ENCODE measurements at regions not wholly inside any gene's neighbourhood (a gene's known extent, or its start where the extent isn't known, plus 50 kb on each side); places are given as distances from the start of the nearest gene placed in this dataset.

DNA sequence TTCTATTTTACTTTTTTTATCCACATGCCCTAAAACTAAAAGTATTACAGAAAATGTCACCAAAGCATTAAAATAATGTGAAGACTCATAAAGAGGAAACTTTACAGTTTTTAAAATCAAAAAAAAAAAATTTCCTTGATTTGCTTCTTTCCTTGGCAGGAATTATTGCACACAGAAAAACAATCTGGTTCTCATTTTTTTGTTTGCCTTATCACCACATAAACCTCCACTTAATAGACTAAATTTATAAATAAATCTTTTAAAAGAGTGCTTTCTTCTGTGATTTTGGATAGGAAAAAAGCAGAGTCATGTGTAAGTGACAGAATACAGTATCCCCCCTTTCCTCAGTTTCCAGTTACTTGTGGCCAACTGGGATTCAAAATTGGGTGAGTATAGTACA is 695.1 kb upstream of the CITED2 start:
- intact Hi-C loops (cut with micrococcal nuclease) (no loop called here), in situ Hi-C loops (cut with MboI) (no loop called here)
- ChIA-PET CTCF (ENCODE audit: low intra/inter-chr PET ratio) (interaction anchor here (0.6 kb wide), 1 partner anchor 944 kb away, joined by 3 read pairs; no protein-coding TSS in a partner anchor), POLR2A (no interaction called here)
- no peak for TF ChIP-seq RBM14 (IDR thresholded peaks at IDR 0.05; ENCODE audit: borderline replicate concordance, insufficient read depth, low read depth, low read length)
- TF ChIP-seq ZNF140 (CRISPR knock-in tag; IDR thresholded peaks at IDR 0.05) = no peak
- H4K20me1 ChIP-seq (replicated peaks; ENCODE audit: control insufficient read depth, insufficient read depth, low read length) = no peaks in the 10 kb centered on the region
- no peaks in the 10 kb centered on the region for H3K4me1 ChIP-seq (replicated peaks in 1 of 2; ENCODE audit: control insufficient read depth in 2 of 2, insufficient read depth in 2 of 2, low read length in 2 of 2)
- no TSS peak for BruUV-seq (replicated peaks)
- no peak overlapping the region for H2AFZ ChIP-seq (ENCODE audit: low read depth, low read length)
- no peak for ATAC-seq
- H3K79me2 ChIP-seq (ENCODE audit: control insufficient read depth, insufficient read depth, low read length) = no peaks in the 10 kb centered on the region
- H3K9ac ChIP-seq (ENCODE audit: insufficient read depth in 1 of 2, low read depth in 2 of 2, low read length in 2 of 2) = no peak overlapping the region
- no peaks in the 10 kb centered on the region for H3K9me3 ChIP-seq (replicated peaks; ENCODE audit: control insufficient read depth, insufficient read depth, low read depth, low read length)
- H3K27ac ChIP-seq (ENCODE audit: extremely low read depth, low read depth, low read length) = no peak overlapping the region
- FAIRE-seq = no peak
- DNase-seq (ENCODE audit: extremely low read depth in 1 of 4, low spot score in 3 of 4) = no peak
- no peak overlapping the region for H3K4me2 ChIP-seq (ENCODE audit: insufficient read depth, low read length)
- no peaks in the 10 kb centered on the region for H3K9me1 ChIP-seq (ENCODE audit: control insufficient read depth, insufficient read depth, low read length)
- peaks cover 8 to 9% of the 10 kb centered on the region in 2 experiments; a peak in 2 of 5 replicates for H3K27me3 ChIP-seq (ENCODE audit: control insufficient read depth in 2 of 2, insufficient read depth in 2 of 2, low read length in 2 of 2)
- no peak overlapping the region for H3K4me3 ChIP-seq
- no peaks in the 10 kb centered on the region for H3K36me3 ChIP-seq (ENCODE audit: control insufficient read depth, insufficient read depth, low read length)

DNA sequence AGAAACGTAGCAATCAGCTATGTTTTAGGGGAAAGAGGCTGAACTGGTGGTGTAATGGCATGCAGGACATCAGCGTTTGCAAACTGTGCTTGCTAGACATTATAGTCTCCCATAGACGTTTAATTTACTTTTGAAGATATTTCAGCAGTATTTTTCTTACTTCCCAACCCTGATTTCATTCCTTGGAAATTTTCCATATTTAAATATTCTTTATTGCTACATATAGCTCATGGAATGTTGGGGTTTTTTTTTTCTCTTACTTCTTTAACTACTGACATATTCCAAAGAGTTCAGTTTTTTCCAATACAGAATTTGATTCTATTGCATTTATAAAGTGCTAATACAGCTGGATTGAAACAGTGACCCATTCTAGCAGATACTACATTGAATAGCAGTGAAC is 694.4 kb upstream of the CITED2 start:
- Histone ChIP-seq H3K36me3 (ENCODE audit: control insufficient read depth, insufficient read depth, low read length) (no peaks in the 10 kb centered on the region), H3K9ac (ENCODE audit: insufficient read depth in 1 of 2, low read depth in 2 of 2, low read length in 2 of 2) (no peak overlapping the region), H3K9me1 (ENCODE audit: control insufficient read depth, insufficient read depth, low read length) (no peaks in the 10 kb centered on the region), H3K4me3 (no peak overlapping the region), H3K4me2 (ENCODE audit: insufficient read depth, low read length) (no peak overlapping the region), H3K79me2 (ENCODE audit: control insufficient read depth, insufficient read depth, low read length) (no peaks in the 10 kb centered on the region), H2AFZ (ENCODE audit: low read depth, low read length) (no peak overlapping the region), H3K27me3 (ENCODE audit: control insufficient read depth in 2 of 2, insufficient read depth in 2 of 2, low read length in 2 of 2) (peaks cover 8 to 9% of the 10 kb centered on the region in 2 experiments; a peak in 2 of 5 replicates), H3K9me3 (replicated peaks; ENCODE audit: control insufficient read depth, insufficient read depth, low read depth, low read length) (no peaks in the 10 kb centered on the region), H3K4me1 (replicated peaks in 1 of 2; ENCODE audit: control insufficient read depth in 2 of 2, insufficient read depth in 2 of 2, low read length in 2 of 2) (no peaks in the 10 kb centered on the region), H3K27ac (ENCODE audit: extremely low read depth, low read depth, low read length) (no peak overlapping the region), H4K20me1 (replicated peaks; ENCODE audit: control insufficient read depth, insufficient read depth, low read length) (no peaks in the 10 kb centered on the region)
- FAIRE-seq = no peak
- in situ Hi-C loops (cut with MboI) (no loop called here), intact Hi-C loops (cut with micrococcal nuclease) (no loop called here)
- no peak for ATAC-seq
- CTCF ChIA-PET (ENCODE audit: low intra/inter-chr PET ratio) = interaction anchor here (0.6 kb wide), 1 partner anchor 944 kb away, joined by 3 read pairs; no protein-coding TSS in a partner anchor
- POLR2A ChIA-PET = no interaction called here
- 7% methylated on average over 3 of the region's 3 CpGs for WGBS (ENCODE audit: insufficient coverage, low coverage, missing lambda C conversion rate)
- BruUV-seq (replicated peaks) = no TSS peak
- DNase-seq (ENCODE audit: extremely low read depth in 1 of 4, low spot score in 3 of 4) = no peak
- TF ChIP-seq ZNF274 (IDR thresholded peaks at IDR 0.05; ENCODE audit: borderline replicate concordance, low read depth, low read length) = no peak
- no peak for TF ChIP-seq RBM39 (optimal IDR thresholded peaks at IDR 0.05; ENCODE audit: low read depth, low read length)
- TF ChIP-seq, protein P1, sequence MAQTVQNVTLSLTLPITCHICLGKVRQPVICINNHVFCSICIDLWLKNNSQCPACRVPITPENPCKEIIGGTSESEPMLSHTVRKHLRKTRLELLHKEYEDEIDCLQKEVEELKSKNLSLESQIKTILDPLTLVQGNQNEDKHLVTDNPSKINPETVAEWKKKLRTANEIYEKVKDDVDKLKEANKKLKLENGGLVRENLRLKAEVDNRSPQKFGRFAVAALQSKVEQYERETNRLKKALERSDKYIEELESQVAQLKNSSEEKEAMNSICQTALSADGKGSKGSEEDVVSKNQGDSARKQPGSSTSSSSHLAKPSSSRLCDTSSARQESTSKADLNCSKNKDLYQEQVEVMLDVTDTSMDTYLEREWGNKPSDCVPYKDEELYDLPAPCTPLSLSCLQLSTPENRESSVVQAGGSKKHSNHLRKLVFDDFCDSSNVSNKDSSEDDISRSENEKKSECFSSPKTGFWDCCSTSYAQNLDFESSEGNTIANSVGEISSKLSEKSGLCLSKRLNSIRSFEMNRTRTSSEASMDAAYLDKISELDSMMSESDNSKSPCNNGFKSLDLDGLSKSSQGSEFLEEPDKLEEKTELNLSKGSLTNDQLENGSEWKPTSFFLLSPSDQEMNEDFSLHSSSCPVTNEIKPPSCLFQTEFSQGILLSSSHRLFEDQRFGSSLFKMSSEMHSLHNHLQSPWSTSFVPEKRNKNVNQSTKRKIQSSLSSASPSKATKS (CRISPR knock-in tag; IDR thresholded peaks at IDR 0.05) = no peak
- no peak for TF ChIP-seq BCL6 (CRISPR knock-in tag; IDR thresholded peaks at IDR 0.05)
- TF ChIP-seq, protein P2, sequence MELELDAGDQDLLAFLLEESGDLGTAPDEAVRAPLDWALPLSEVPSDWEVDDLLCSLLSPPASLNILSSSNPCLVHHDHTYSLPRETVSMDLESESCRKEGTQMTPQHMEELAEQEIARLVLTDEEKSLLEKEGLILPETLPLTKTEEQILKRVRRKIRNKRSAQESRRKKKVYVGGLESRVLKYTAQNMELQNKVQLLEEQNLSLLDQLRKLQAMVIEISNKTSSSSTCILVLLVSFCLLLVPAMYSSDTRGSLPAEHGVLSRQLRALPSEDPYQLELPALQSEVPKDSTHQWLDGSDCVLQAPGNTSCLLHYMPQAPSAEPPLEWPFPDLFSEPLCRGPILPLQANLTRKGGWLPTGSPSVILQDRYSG (tag; conservative IDR thresholded peaks at IDR 0.05; ENCODE audit: low read depth) = no peak
- TF ChIP-seq ZNF41 (CRISPR knock-in tag; conservative IDR thresholded peaks at IDR 0.05) = no peak
- TF ChIP-seq STAT5B (CRISPR knock-in tag; IDR thresholded peaks at IDR 0.05) = no peak
- TF ChIP-seq NUFIP1 (IDR thresholded peaks at IDR 0.05; ENCODE audit: partially characterized antibody) = no peak

Data from K562 (cell line).